Neural progenitor cell (in vitro differentiated cells): ENCODE measurements at regions not wholly inside any gene's neighbourhood (a gene's known extent, or its start where the extent isn't known, plus 50 kb on each side); places are given as distances from the start of the nearest gene placed in this dataset.

Source experiments
- CTCF ChIP-seq: fragments of 200-600 bp; sonication (generic); IDR thresholded peaks from 2 replicates; pipeline ENCODE4 v1.5.1; 2017; ENCODE audit warnings: antibody characterized with exemption, mild to moderate bottlenecking
- EZH2phosphoT487 ChIP-seq: fragments of 200-600 bp; sonication (generic); IDR thresholded peaks from 2 replicates; pipeline ENCODE4 v1.6.1; 2017; ENCODE audit warnings: antibody characterized with exemption

DNA sequence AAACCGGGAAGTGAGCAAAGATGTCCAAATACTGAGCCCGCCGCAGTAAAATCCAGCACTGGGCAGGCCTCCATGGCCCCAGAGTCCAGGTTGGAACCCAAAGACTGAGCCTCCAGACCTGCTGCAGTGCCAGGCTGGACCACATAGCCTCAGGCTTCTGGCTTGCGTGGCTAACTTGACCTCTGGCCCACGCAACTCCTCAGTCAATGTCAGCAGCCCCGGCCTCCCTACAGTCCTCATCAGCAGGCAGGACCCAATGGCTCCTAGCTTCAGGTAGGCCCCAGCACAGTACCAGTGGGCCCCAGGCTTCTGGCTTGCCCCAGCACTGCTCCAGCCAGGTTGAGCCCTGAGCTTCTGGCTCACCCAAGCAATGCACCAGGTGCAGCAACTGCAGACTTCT, 245.1 kb upstream of the AFDN start:
- no peak for TF ChIP-seq CTCF
- TF ChIP-seq EZH2phosphoT487 = no peak
